B cell (primary cell): ENCODE measurements at regions not wholly inside any gene's neighbourhood (a gene's known extent, or its start where the extent isn't known, plus 50 kb on each side); places are given as distances from the start of the nearest gene placed in this dataset.

Source experiments
- EZH2 ChIP-seq: IDR thresholded peaks from 2 replicates; pipeline ENCODE4 v1.6.1; 2012; ENCODE audit warnings: borderline replicate concordance, low read depth, mild to moderate bottlenecking, moderate library complexity, low read length; ENCODE audit not compliant: insufficient read depth, poor library complexity, severe bottlenecking
- TF ChIP-seq, protein P1 (sequence below): fragments of 200-600 bp; IDR thresholded peaks from one replicate; pipeline ENCODE4 v1.8.0; 2022; ENCODE audit warnings: antibody characterized with exemption, mild to moderate bottlenecking

DNA sequence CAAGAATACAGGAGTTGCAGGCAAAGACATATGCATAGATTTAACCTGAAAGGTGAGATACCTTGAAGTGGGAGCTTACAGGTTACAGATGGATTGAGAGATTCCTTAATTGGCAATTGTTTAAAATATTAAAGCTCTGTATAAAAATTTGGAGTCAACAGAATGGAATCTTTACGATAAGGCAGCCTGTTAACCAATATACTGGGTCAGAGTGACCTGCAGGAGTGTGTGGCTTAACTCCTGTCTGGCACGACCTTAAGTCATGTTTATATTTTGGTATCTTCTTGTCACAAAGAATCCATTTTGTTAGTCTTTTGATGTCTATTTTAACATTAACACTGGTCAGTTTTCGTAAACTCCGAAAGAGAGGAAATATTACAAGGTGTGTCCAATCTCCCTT is 1058.2 kb upstream of the CRIM1 start:
- TF ChIP-seq, protein P1, sequence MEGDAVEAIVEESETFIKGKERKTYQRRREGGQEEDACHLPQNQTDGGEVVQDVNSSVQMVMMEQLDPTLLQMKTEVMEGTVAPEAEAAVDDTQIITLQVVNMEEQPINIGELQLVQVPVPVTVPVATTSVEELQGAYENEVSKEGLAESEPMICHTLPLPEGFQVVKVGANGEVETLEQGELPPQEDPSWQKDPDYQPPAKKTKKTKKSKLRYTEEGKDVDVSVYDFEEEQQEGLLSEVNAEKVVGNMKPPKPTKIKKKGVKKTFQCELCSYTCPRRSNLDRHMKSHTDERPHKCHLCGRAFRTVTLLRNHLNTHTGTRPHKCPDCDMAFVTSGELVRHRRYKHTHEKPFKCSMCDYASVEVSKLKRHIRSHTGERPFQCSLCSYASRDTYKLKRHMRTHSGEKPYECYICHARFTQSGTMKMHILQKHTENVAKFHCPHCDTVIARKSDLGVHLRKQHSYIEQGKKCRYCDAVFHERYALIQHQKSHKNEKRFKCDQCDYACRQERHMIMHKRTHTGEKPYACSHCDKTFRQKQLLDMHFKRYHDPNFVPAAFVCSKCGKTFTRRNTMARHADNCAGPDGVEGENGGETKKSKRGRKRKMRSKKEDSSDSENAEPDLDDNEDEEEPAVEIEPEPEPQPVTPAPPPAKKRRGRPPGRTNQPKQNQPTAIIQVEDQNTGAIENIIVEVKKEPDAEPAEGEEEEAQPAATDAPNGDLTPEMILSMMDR, result no peak
- TF ChIP-seq EZH2, result no peak
